Nucleus accumbens (tissue), 56 donors: ENCODE measurements at regions not wholly inside any gene's neighbourhood (a gene's known extent, or its start where the extent isn't known, plus 50 kb on each side); places are given as distances from the start of the nearest gene placed in this dataset.

ENCODE experiments used
- DNase-seq, 56 donors: peaks; one replicate each; lab custom pipeline; 2025; lab: John Stamatoyannopoulos, UW

DNA sequence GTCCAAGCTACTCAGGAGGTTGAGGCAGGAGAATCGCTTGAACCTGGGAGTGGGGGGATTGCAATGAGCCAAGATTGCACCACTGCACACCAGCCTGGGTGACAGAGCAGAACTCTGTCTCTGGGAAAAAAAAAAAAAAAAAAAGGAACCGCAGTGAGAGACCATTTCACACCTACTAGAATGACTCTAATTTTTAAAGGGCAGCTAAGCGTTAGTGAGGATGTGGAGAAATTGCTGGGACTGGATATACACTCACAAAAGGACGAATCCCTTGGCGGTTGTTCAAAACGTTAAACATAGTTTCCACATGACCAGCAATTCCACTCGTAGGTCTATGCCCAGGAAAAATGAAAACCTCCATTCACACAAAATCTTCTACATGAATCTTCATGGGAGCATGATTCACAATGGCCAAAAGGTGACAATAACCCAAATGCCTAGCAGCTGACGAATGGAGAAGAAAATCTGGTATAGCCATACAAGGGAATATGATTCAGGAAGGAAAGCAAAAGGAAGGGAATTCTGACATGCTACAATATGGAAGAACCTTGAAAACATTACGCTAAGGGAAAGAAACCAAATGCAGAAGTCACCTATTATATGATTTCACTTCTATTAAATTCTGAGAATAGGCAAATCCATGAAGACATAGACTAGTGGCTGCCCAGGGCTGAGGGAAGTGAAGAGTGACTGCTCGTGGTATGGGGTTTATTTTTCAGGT is 127.0 kb downstream of the CHSY1 start:
- DNase-seq = no peak

DNA sequence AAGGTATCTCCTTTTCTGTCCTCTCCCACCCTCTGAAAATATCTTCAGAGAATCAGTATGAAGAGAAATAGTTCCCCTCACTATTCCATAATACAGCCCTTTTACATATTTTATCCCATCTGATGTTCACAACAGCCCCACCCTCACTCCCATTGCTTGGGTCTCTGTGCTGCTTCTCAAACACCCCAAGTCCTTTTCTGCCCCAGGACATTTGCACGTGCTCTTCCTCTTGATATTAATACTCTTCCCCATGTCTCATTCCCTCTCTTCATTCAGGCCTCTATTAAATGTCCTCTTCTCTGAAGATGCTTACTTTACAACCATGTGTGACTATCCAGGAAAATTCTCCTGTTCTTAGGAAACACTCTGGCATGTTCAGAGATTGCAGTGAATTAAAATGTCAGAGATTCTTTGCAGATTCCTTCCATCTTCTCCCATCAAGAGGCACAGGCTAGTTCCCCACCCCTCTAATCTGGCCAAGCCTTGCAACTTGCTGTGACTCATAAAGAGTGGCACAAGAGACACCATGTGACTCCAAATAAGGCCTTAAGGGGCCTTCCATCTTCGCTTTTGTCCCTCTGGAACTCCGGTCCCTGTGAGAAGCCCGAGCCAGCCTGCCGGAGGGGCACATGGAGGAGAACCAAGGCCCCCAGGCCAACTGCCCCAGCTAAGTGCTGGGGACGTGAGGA is 128.5 kb downstream of the CHSY1 start:
- no peak for DNase-seq

DNA sequence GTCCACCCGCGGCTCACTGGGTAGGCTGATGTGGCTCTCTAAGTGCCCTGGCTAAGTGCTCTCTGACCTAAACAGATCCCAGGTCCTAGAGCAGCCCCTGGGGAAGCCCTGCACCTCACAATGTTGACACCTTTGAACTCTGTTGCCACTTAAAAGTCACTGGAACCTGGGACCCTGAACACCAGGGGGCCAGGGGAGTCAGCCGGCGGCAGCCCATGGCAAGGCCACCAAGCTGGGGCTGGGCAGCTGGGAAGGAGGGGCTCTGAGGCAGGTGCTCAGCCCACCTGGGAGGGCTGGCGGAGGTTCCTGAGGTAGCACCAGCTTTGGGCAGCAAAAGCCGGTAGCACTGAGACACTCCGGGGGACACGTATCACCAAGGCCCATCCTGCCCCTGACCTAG is 129.0 kb downstream of the CHSY1 start:
- DNase-seq = no peak

DNA sequence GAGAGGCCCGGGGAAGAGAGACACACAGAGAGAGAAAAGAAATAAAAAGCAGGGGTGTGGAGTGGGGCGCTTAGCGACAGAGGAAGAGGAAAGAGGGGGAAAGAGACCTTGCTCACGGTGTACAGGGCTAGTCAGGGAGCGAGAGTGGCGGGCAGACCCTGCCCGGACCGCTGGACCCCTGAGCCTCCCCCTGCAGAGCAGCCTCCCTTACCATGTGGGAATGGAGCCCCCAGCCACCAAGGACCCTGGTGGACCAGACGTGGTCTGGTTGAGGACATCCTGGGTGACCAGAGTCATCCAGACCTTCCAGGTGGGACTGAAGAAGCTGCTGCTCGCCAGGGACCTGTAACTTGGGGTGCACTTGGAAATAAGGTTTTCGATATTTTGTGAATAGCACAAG is 129.6 kb downstream of the CHSY1 start:
- no peak for DNase-seq

GRCh38 chr15:101121511-101122090 is 130.2 kb downstream of the CHSY1 start:
- peak in 33 of 56 donors; percentile 4 to 59 (median 29) for DNase-seq

DNA sequence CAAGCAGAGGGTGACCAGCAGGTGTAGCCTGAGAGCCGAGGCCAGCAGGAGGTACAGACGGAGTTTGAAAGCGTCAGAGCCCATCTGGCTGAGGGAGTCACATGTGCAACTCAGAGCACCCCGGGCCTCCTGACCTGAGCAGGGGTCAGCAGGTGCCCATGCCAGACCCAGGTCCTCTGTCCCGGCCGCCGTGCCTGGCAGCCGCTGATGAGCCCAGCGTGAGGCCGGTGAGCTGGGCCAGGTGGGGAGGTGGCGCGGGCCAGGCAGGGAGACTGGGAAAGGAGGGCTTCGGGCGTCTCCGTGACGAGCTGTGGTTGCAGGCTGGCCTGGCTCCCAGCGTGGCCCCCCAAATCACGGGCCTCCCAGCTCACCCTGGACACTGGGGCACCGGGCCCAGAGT is 130.9 kb downstream of the CHSY1 start:
- no peak for DNase-seq

GRCh38 chr15:101120473-101120872 is 131.4 kb downstream of the CHSY1 start:
- DNase-seq = no peak
